Natural killer cell (primary cell): ENCODE measurements at regions not wholly inside any gene's neighbourhood (a gene's known extent, or its start where the extent isn't known, plus 50 kb on each side); places are given as distances from the start of the nearest gene placed in this dataset.

Source experiments
- ATAC-seq, 3 donors: fragments of 150-1000 bp in 2 of 3; fragments of 200-7000 bp in 1 of 3; cut with Tn5 transposase; 1 replicate in 1 of 3; 2 replicates in 2 of 3; pipeline ENCODE4 v1.10.0; 2021; ENCODE audit warnings: mild to moderate bottlenecking in 2 of 3, moderate library complexity in 2 of 3
- DNase-seq, 2 donors: peaks; one replicate each; pipeline versions ENCODE4 v3.0.0 to v3.0.0-alpha.2; 2013 to 2021; ENCODE audit warnings: mixed read lengths in 1 of 2
- H3K27ac ChIP-seq: one replicate; pipeline ENCODE4 v1.5.1; 2013; ENCODE audit warnings: mild to moderate bottlenecking, low read length
- H3K27me3 ChIP-seq: one replicate; pipeline ENCODE4 v1.6.1; 2013; ENCODE audit warnings: low read length; ENCODE audit not compliant: control insufficient read depth, insufficient read depth
- H3K36me3 ChIP-seq: one replicate; pipeline ENCODE4 v1.6.1; 2013; ENCODE audit warnings: low read length; ENCODE audit not compliant: control insufficient read depth, insufficient read depth
- H3K4me1 ChIP-seq: one replicate; pipeline ENCODE4 v1.6.1; 2013; ENCODE audit warnings: low read length; ENCODE audit not compliant: control insufficient read depth, insufficient read depth
- H3K4me3 ChIP-seq: one replicate; pipeline ENCODE4 v1.5.1; 2013; ENCODE audit warnings: low read length
- H3K9me3 ChIP-seq: one replicate; pipeline ENCODE4 v1.6.1; 2013; ENCODE audit warnings: low read length; ENCODE audit not compliant: control insufficient read depth, insufficient read depth
- H3K27ac Mint-ChIP-seq, 2 donors: one replicate each; pipeline ENCODE4 v1.8.0; 2022; ENCODE audit warnings: mild to moderate bottlenecking in 2 of 2, mixed read lengths in 2 of 2, moderate library complexity in 1 of 2
- H3K27me3 Mint-ChIP-seq, 2 donors: one replicate each; pipeline ENCODE4 v1.8.0; 2022; ENCODE audit warnings: low read depth in 2 of 2, mixed read lengths in 2 of 2
- H3K36me3 Mint-ChIP-seq: one replicate; pipeline ENCODE4 v1.8.0; 2022; ENCODE audit warnings: mixed read lengths
- H3K4me1 Mint-ChIP-seq, 2 donors: one replicate each; pipeline ENCODE4 v1.8.0; 2022; ENCODE audit warnings: mixed read lengths in 2 of 2
- H3K4me3 Mint-ChIP-seq: one replicate; pipeline ENCODE4 v1.8.0; 2022; ENCODE audit warnings: mild to moderate bottlenecking, moderate library complexity, mixed read lengths
- H3K9me3 Mint-ChIP-seq, 2 donors: one replicate each; pipeline ENCODE4 v1.8.0; 2022; ENCODE audit warnings: mixed read lengths in 2 of 2
- CTCF ChIP-seq: fragments of 200-600 bp; IDR thresholded peaks from one replicate; pipeline ENCODE4 v1.8.0; 2022; ENCODE audit warnings: antibody characterized with exemption
- WGBS: methylation state at CpG from one replicate; pipeline ENCODE4 v1.1.7; 2013; ENCODE audit warnings: missing lambda C conversion rate; ENCODE audit not compliant: insufficient coverage; 5-methylcytosine and 5-hydroxymethylcytosine counted together
- intact Hi-C: fragments of 100-400 bp; cut with micrococcal nuclease; formaldehyde crosslinking; loops from one replicate; pipeline ENCODE4 v1.14.2; 2022

- Histone ChIP-seq H3K27me3 (no peaks in the 10 kb centered on the region), H3K4me1 (no peaks in the 10 kb centered on the region), H3K27ac (no peak overlapping the region), H3K4me3 (no peak overlapping the region), H3K36me3 (no peaks in the 10 kb centered on the region), H3K9me3 (no peaks in the 10 kb centered on the region)
- Mint-ChIP-seq H3K27ac (no peak overlapping the region), H3K4me1 (no peaks in the 10 kb centered on the region), H3K9me3 (peaks cover 2 to 4% of the 10 kb centered on the region in 2 donors), H3K36me3 (no peaks in the 10 kb centered on the region), H3K27me3 (no peaks in the 10 kb centered on the region), H3K4me3 (no peak overlapping the region)
- 87% methylated on average over 2 of the region's 2 CpGs for WGBS
- DNase-seq (no peak), ATAC-seq (no peak)
- intact Hi-C loops, result no loop called here
- TF ChIP-seq CTCF, result no peak
These were observed 74.9 kb downstream of the ANKEF1 start for GRCh38 chr20:10109641-10110040.

DNA sequence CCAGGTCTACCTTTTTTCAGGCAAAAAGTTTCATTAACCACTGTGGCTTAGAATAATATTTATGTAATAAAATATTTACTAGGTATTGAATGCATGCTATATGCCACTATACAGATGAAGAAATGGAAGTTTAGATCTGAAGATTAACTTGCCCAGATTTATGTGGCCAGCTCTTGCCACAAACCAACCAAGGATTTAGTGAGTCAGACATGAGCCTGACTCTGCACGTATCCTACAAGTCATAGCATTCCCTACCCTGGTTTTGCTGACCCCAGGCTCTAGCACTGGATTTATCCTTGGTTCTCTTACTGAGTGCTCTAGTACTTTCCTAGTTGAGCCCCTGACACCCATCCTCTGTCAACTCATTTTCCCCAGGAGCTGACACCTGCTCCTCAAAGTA, 75.4 kb downstream of the ANKEF1 start:
- no peak for DNase-seq

DNA sequence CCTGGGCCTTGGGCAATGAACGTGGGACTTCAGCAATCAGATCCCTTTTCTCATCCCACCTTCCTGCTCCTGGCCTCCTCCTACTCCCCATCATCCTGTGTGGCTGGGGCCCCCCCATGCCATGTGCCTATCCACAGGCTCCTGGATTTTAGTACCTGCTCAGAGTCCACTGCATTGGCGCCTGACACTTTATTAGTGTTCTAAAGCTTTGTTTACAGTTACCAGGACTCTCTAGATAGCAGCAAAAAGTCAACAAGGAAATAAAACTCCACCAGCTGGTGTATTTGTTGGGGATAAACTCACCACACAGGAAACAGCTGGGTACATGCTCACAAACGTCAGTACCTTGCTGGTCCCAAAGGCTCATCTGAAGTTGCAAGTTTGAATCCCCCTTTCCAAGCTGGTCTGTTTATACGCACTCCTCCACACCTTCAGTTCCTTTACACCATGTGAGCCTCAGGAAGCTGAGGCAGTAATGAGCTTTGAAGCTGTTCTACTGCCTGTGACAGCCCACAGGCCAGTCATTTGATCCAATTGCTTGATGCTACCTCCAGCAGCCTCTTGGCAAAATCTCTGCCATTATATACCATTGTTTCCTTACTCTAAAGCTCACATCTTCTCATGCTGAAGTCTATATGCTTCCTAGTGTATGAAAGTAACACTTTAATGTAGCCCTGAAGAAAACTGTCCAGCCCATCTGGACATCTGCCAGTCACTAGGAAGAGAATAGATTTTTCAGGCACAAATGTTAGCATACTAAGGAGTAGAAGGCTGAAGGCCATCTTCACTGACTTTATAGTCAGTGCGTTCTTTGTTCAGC, 76.6 kb downstream of the ANKEF1 start:
- H3K4me1 ChIP-seq, result no peaks in the 10 kb centered on the region
- Mint-ChIP-seq H3K27ac (no peak overlapping the region), H3K9me3 (peaks cover 2 to 4% of the 10 kb centered on the region in 2 donors), H3K36me3 (no peaks in the 10 kb centered on the region), H3K4me1 (no peaks in the 10 kb centered on the region), H3K4me3 (no peak overlapping the region), H3K27me3 (no peaks in the 10 kb centered on the region)
- no peak overlapping the region for H3K27ac ChIP-seq
- WGBS, result 36% methylated on average over 5 of the region's 5 CpGs
- no peak for TF ChIP-seq CTCF
- DNase-seq (no peak), ATAC-seq (no peak)
- H3K9me3 ChIP-seq, result no peaks in the 10 kb centered on the region
- intact Hi-C loops, result no loop called here
- no peaks in the 10 kb centered on the region for H3K36me3 ChIP-seq
- no peaks in the 10 kb centered on the region for H3K27me3 ChIP-seq
- no peak overlapping the region for H3K4me3 ChIP-seq

More for the DNA sequence above, 75.4 kb downstream of the ANKEF1 start:
- Mint-ChIP-seq H3K9me3 (peaks cover 2 to 4% of the 10 kb centered on the region in 2 donors), H3K4me1 (no peaks in the 10 kb centered on the region), H3K27me3 (no peaks in the 10 kb centered on the region), H3K36me3 (no peaks in the 10 kb centered on the region), H3K4me3 (no peak overlapping the region), H3K27ac (no peak overlapping the region)
- TF ChIP-seq CTCF, result no peak
- ATAC-seq, result no peak
- Histone ChIP-seq H3K9me3 (no peaks in the 10 kb centered on the region), H3K27me3 (no peaks in the 10 kb centered on the region), H3K4me1 (no peaks in the 10 kb centered on the region), H3K4me3 (no peak overlapping the region), H3K27ac (no peak overlapping the region), H3K36me3 (no peaks in the 10 kb centered on the region)
- WGBS, result 81% methylated on average over 1 of the region's 1 CpG
- intact Hi-C loops, result no loop called here

- intact Hi-C loops, result no loop called here
- Mint-ChIP-seq H3K4me1 (no peaks in the 10 kb centered on the region), H3K27me3 (peaks cover 0 to 4% of the 10 kb centered on the region in 2 donors), H3K36me3 (no peaks in the 10 kb centered on the region), H3K4me3 (no peak overlapping the region), H3K9me3 (peaks cover under 1 to 3% of the 10 kb centered on the region in 2 donors), H3K27ac (no peak overlapping the region)
- ATAC-seq, result no peak
- no peaks in the 10 kb centered on the region for H3K4me1 ChIP-seq
- TF ChIP-seq CTCF, result no peak
- no peak overlapping the region for H3K4me3 ChIP-seq
- H3K27ac ChIP-seq, result no peak overlapping the region
- no peaks in the 10 kb centered on the region for H3K27me3 ChIP-seq
- H3K36me3 ChIP-seq, result no peaks in the 10 kb centered on the region
- no peak for DNase-seq
- no peaks in the 10 kb centered on the region for H3K9me3 ChIP-seq
These were observed 77.1 kb downstream of the ANKEF1 start for GRCh38 chr20:10111959-10112250.
